Sigmoid colon (tissue), 4 donors: ENCODE measurements at regions not wholly inside any gene's neighbourhood (a gene's known extent, or its start where the extent isn't known, plus 50 kb on each side); places are given as distances from the start of the nearest gene placed in this dataset.

ENCODE experiments used
- EP300 ChIP-seq, 4 donors: sonication (generic); formaldehyde crosslinking; IDR thresholded peaks; one replicate each; pipeline ENCODE4 v1.6.1; 2017; ENCODE audit warnings: antibody characterized with exemption in 4 of 4
- POLR2A ChIP-seq, 2 donors: fragments of 450-650 bp; IDR thresholded peaks; one replicate each; pipeline ENCODE4 v1.6.1; 2016; ENCODE audit warnings: antibody characterized with exemption in 2 of 2, mild to moderate bottlenecking in 2 of 2, moderate library complexity in 2 of 2
- TF ChIP-seq, protein P1 (sequence below), 4 experiments: fragments of 450-650 bp in 3 of 4; fragments of 200-600 bp in 1 of 4; IDR thresholded peaks; one replicate each; pipeline ENCODE4 v1.5.1; 2016 to 2019; ENCODE audit warnings: antibody characterized with exemption in 4 of 4, mild to moderate bottlenecking in 3 of 4, moderate library complexity in 2 of 4

DNA sequence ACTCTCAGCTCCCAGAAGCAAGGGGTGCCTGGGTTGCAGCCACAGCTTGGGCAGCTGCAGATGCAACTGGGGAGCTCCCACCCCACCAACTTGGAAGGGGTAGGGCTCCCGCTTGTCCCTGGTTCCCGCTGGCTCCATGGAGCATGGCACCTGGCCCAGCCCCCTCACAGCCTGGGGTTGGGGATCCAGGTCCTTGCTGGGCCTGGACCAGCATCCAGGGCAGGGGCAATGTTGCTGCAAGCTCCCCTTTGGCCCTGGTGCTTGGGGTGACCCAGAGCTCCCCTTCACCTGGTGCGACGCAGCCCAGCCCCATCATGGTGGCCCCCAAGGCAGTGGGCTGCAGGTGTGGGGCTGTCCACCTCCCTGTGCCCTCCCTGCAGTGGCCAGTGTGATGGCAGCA is 99.6 kb upstream of the FRMD4B start:
- no peak for TF ChIP-seq POLR2A (IDR thresholded peaks at IDR 0.05)
- TF ChIP-seq, protein P1, sequence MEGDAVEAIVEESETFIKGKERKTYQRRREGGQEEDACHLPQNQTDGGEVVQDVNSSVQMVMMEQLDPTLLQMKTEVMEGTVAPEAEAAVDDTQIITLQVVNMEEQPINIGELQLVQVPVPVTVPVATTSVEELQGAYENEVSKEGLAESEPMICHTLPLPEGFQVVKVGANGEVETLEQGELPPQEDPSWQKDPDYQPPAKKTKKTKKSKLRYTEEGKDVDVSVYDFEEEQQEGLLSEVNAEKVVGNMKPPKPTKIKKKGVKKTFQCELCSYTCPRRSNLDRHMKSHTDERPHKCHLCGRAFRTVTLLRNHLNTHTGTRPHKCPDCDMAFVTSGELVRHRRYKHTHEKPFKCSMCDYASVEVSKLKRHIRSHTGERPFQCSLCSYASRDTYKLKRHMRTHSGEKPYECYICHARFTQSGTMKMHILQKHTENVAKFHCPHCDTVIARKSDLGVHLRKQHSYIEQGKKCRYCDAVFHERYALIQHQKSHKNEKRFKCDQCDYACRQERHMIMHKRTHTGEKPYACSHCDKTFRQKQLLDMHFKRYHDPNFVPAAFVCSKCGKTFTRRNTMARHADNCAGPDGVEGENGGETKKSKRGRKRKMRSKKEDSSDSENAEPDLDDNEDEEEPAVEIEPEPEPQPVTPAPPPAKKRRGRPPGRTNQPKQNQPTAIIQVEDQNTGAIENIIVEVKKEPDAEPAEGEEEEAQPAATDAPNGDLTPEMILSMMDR (IDR thresholded peaks at IDR 0.05): no peak
- no peak for TF ChIP-seq EP300 (IDR thresholded peaks at IDR 0.05)
